GM21723 (cell line): ENCODE measurements at regions not wholly inside any gene's neighbourhood (a gene's known extent, or its start where the extent isn't known, plus 50 kb on each side); places are given as distances from the start of the nearest gene placed in this dataset.

Experiments
- ATAC-seq: cut with Tn5 transposase; IDR thresholded peaks from one replicate; pipeline ENCODE4 v1.9.1; 2021; ENCODE audit warnings: mild to moderate bottlenecking, moderate library complexity; ENCODE audit not compliant: unreplicated experiment

GRCh38 chr11:8323161-8323935 is 59.7 kb upstream of the LMO1 start:
- no peak for ATAC-seq

GRCh38 chr11:8321876-8322275 is 58.2 kb upstream of the LMO1 start:
- ATAC-seq: no peak

- ATAC-seq: no peak
Observed at GRCh38 chr11:8320076-8320475, 56.4 kb upstream of the LMO1 start.

GRCh38 chr11:8318536-8318935 is 54.9 kb upstream of the LMO1 start:
- no peak for ATAC-seq

GRCh38 chr11:8317159-8317558 is 53.5 kb upstream of the LMO1 start:
- no peak for ATAC-seq

GRCh38 chr11:8315954-8316353 is 52.3 kb upstream of the LMO1 start:
- ATAC-seq: no peak

- no peak for ATAC-seq
Observed at GRCh38 chr11:8315463-8315862, 51.8 kb upstream of the LMO1 start.

- ATAC-seq: no peak
Observed at GRCh38 chr11:8314916-8315315, 51.2 kb upstream of the LMO1 start.

- no peak for ATAC-seq
Observed at GRCh38 chr11:8313504-8314090, 49.9 kb upstream of the LMO1 start.
